Right lobe of liver (tissue), 6 donors: ENCODE measurements at regions not wholly inside any gene's neighbourhood (a gene's known extent, or its start where the extent isn't known, plus 50 kb on each side); places are given as distances from the start of the nearest gene placed in this dataset.

Experiments
- ATAC-seq, 4 donors: fragments of 200-7000 bp; cut with Tn5 transposase; one replicate each; pipeline ENCODE4 v1.9.1; 2020; ENCODE audit warnings: mild to moderate bottlenecking in 4 of 4, moderate library complexity in 4 of 4
- DNase-seq, 3 donors: peaks; one replicate each; pipeline ENCODE4 v3.0.0-alpha.2; 2020
- H3K27ac ChIP-seq, 3 donors: fragments of 200-600 bp; one replicate each; pipeline ENCODE4 v1.8.0; 2022
- H3K27me3 ChIP-seq, 2 donors: fragments of 200-600 bp; one replicate each; pipeline ENCODE4 v1.8.0; 2022
- H3K36me3 ChIP-seq, 4 donors: fragments of 200-600 bp; sonication (generic) in 1 of 4; one replicate each; pipeline versions ENCODE4 v1.5.1 to v1.8.0; 2017 to 2022; ENCODE audit warnings: control low read depth in 1 of 4
- H3K4me1 ChIP-seq, 4 donors: fragments of 200-600 bp; sonication (generic) in 1 of 4; one replicate each; pipeline versions ENCODE4 v1.5.1 to v1.8.0; 2017 to 2022; ENCODE audit warnings: control low read depth in 1 of 4
- H3K4me3 ChIP-seq, 3 donors: fragments of 200-600 bp; one replicate each; pipeline ENCODE4 v1.8.0; 2022
- H3K9me3 ChIP-seq, 4 donors: fragments of 200-600 bp; sonication (generic) in 1 of 4; one replicate each; pipeline versions ENCODE4 v1.5.1 to v1.8.0; 2017 to 2022; ENCODE audit warnings: control low read depth in 1 of 4
- POLR2A ChIP-seq: fragments of 450-650 bp; IDR thresholded peaks from one replicate; pipeline ENCODE4 v1.6.1; 2017; ENCODE audit warnings: antibody characterized with exemption, mild to moderate bottlenecking
- WGBS: methylation state at CpG from one replicate; pipeline ENCODE4 v1.1.6; 2018; ENCODE audit warnings: low coverage, low lambda C conversion rate; ENCODE audit not compliant: insufficient coverage; ENCODE audit errors: missing lambda C conversion rate; 5-methylcytosine and 5-hydroxymethylcytosine counted together
- intact Hi-C, 2 donors: fragments of 100-400 bp; cut with DNase I; formaldehyde crosslinking; loops; one replicate each; pipeline versions ENCODE4 v1.11.2 to v1.14.1; 2022
- TF ChIP-seq, protein P1 (sequence below), 4 donors: fragments of 200-600 bp in 3 of 4; fragments of 450-650 bp in 1 of 4; IDR thresholded peaks; one replicate each; pipeline versions ENCODE4 v1.5.1 to v1.8.0; 2016 to 2022; ENCODE audit warnings: antibody characterized with exemption in 4 of 4, mild to moderate bottlenecking in 2 of 4
- donor health status: DM: no; HTN: yes; CAD: no.
- donor health status: DM: no; HTN: no; CAD: no.
- donor health status: DM: no; HTN: no; CAD: no.
- donor health status: DM: no; HTN: yes; CAD: no.
- donor health status: DM: no; HTN: yes; CAD: no.

- H3K36me3 ChIP-seq: no peaks in the 10 kb centered on the region
- no peaks in the 10 kb centered on the region for H3K27me3 ChIP-seq
- no peaks in the 10 kb centered on the region for H3K9me3 ChIP-seq
- H3K4me1 ChIP-seq: no peaks in the 10 kb centered on the region
- DNase-seq: no peak
- H3K27ac ChIP-seq: no peak overlapping the region
- no peak for ATAC-seq
- no peak overlapping the region for H3K4me3 ChIP-seq
- TF ChIP-seq, protein P1, sequence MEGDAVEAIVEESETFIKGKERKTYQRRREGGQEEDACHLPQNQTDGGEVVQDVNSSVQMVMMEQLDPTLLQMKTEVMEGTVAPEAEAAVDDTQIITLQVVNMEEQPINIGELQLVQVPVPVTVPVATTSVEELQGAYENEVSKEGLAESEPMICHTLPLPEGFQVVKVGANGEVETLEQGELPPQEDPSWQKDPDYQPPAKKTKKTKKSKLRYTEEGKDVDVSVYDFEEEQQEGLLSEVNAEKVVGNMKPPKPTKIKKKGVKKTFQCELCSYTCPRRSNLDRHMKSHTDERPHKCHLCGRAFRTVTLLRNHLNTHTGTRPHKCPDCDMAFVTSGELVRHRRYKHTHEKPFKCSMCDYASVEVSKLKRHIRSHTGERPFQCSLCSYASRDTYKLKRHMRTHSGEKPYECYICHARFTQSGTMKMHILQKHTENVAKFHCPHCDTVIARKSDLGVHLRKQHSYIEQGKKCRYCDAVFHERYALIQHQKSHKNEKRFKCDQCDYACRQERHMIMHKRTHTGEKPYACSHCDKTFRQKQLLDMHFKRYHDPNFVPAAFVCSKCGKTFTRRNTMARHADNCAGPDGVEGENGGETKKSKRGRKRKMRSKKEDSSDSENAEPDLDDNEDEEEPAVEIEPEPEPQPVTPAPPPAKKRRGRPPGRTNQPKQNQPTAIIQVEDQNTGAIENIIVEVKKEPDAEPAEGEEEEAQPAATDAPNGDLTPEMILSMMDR (IDR thresholded peaks at IDR 0.05): no peak
- no peak for TF ChIP-seq POLR2A
- intact Hi-C loops: no loop called here
Measured at GRCh38 chr13:62360609-62361008, 945.0 kb upstream of the PCDH20 start.

GRCh38 chr13:62358646-62358932 is 942.9 kb upstream of the PCDH20 start:
- intact Hi-C loops: no loop called here
- DNase-seq (no peak), ATAC-seq (no peak)
- Histone ChIP-seq H3K36me3 (no peaks in the 10 kb centered on the region), H3K27me3 (no peaks in the 10 kb centered on the region), H3K4me3 (no peak overlapping the region), H3K9me3 (no peaks in the 10 kb centered on the region), H3K4me1 (no peaks in the 10 kb centered on the region), H3K27ac (no peak overlapping the region)
- no peak for TF ChIP-seq POLR2A
- TF ChIP-seq, protein P1 (IDR thresholded peaks at IDR 0.05): no peak

DNA sequence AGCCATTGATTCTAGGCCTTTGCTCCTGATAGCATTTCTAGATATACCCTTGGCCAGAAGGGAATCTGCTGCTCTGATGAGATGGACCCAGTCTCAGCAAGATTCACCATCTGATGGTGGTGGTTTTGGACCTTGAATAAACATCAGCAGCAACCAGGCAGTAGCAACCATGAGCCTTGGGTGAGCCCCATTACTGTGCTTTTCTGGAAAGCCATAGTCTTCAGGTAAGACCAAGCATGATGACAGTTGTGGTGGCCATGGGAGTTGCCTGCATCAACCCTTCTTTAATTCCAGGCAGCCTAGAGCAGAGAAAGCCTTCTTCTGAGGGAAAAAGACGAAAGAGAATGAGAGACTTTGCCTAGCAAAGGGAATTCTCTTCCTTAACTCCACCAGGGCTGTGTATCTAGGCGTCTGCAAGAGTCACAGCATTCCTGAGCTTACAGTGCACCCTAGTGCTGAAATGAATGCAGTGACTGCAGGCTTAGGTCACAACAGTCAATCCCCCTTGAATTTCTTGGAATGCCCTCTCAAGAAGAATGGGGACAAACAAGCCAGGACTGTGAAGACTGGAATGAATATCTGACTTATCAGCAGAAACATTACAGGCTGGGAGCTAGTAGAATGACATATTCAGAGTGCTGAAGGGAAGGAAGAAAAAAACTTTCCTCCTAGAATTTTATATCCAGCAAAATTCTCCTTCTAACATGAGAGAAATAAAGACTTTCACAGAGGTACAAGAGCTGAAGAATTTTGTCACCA is 942.4 kb upstream of the PCDH20 start:
- 18% methylated on average over 2 of the region's 2 CpGs for WGBS
- TF ChIP-seq POLR2A: no peak
- TF ChIP-seq, protein P1 (IDR thresholded peaks at IDR 0.05): peak in 2 of 4 donors; percentile 6 to 33
- intact Hi-C loops: no loop called here
- H3K27me3 ChIP-seq: no peaks in the 10 kb centered on the region
- no peak overlapping the region for H3K4me3 ChIP-seq
- no peaks in the 10 kb centered on the region for H3K9me3 ChIP-seq
- DNase-seq (no peak), ATAC-seq (peak in 3 of 4 donors; percentile 37 to 57 (median 47))
- no peaks in the 10 kb centered on the region for H3K36me3 ChIP-seq
- no peaks in the 10 kb centered on the region for H3K4me1 ChIP-seq
- H3K27ac ChIP-seq: no peak overlapping the region

GRCh38 chr13:62356977-62357376 is 941.3 kb upstream of the PCDH20 start:
- Histone ChIP-seq H3K27ac (no peak overlapping the region), H3K9me3 (no peaks in the 10 kb centered on the region), H3K4me1 (no peaks in the 10 kb centered on the region), H3K4me3 (no peak overlapping the region), H3K36me3 (no peaks in the 10 kb centered on the region), H3K27me3 (no peaks in the 10 kb centered on the region)
- intact Hi-C loops: no loop called here
- 13% methylated on average over 1 of the region's 1 CpG for WGBS
- DNase-seq: no peak
- ATAC-seq: no peak
- TF ChIP-seq, protein P1 (IDR thresholded peaks at IDR 0.05): no peak
- no peak for TF ChIP-seq POLR2A
